Left lung (tissue), 4 donors: ENCODE measurements at regions not wholly inside any gene's neighbourhood (a gene's known extent, or its start where the extent isn't known, plus 50 kb on each side); places are given as distances from the start of the nearest gene placed in this dataset.
"Not testable (repeated sequence)": the region's sequence is repeated elsewhere in the genome, so short reads cannot be mapped to it uniquely, and the experiment has no call there.

Experiments used
- ATAC-seq: fragments of 200-7000 bp; cut with Tn5 transposase; one replicate; pipeline ENCODE4 v1.9.1; 2020; ENCODE audit warnings: moderate library complexity
- DNase-seq, 4 donors: peaks; one replicate each; pipeline ENCODE4 v3.0.0-alpha.2; 2013 to 2020
- H3K27ac ChIP-seq, 2 donors: fragments of 200-600 bp; sonication (generic) in 1 of 2; one replicate each; pipeline versions ENCODE4 v1.5.0 to v1.8.0; 2020 to 2021
- H3K27me3 ChIP-seq, 2 donors: fragments of 200-600 bp; sonication (generic) in 1 of 2; one replicate each; pipeline versions ENCODE4 v1.5.0 to v1.8.0; 2020 to 2021
- H3K36me3 ChIP-seq, 2 donors: fragments of 200-600 bp; sonication (generic) in 1 of 2; one replicate each; pipeline versions ENCODE4 v1.5.0 to v1.8.0; 2020 to 2021
- H3K4me1 ChIP-seq, 2 donors: fragments of 200-600 bp; one replicate each; pipeline ENCODE4 v1.8.0; 2021
- H3K4me3 ChIP-seq, 2 donors: fragments of 200-600 bp; sonication (generic) in 1 of 2; one replicate each; pipeline versions ENCODE4 v1.5.0 to v1.8.0; 2020 to 2021; ENCODE audit warnings: mild to moderate bottlenecking in 1 of 2
- H3K9me3 ChIP-seq, 2 donors: fragments of 200-600 bp; sonication (generic) in 1 of 2; one replicate each; pipeline versions ENCODE4 v1.5.0 to v1.8.0; 2020 to 2021
- CTCF ChIP-seq, 2 donors: fragments of 200-600 bp; sonication (generic) in 1 of 2; IDR thresholded peaks; one replicate each; pipeline versions ENCODE4 v1.5.0 to v1.8.0; 2021; ENCODE audit warnings: antibody characterized with exemption in 2 of 2
- intact Hi-C, 2 donors: fragments of 100-400 bp; cut with DNase I; formaldehyde crosslinking; loops; one replicate each; pipeline versions ENCODE4 v1.11.2 to v1.14.2; 2022
- donor health status: DM: no; HTN: yes; CAD: no.
- donor health status: DM: no; HTN: no; CAD: no.

- intact Hi-C loops, result no loop called here
- DNase-seq, result no peak
- Histone ChIP-seq H3K9me3 (no peaks in the 10 kb centered on the region), H3K27ac (no peak overlapping the region), H3K4me1 (no peaks in the 10 kb centered on the region), H3K36me3 (no peaks in the 10 kb centered on the region), H3K4me3 (no peak overlapping the region), H3K27me3 (no peaks in the 10 kb centered on the region)
- TF ChIP-seq CTCF (IDR thresholded peaks at IDR 0.05), result no peak
- no peak for ATAC-seq
Measured at GRCh38 chr13:21910546-21910945, 239.7 kb downstream of the FGF9 start.

GRCh38 chr13:21911646-21912298 lies 240.9 kb downstream of the FGF9 start:
- no peak for TF ChIP-seq CTCF (IDR thresholded peaks at IDR 0.05)
- ATAC-seq (no peak), DNase-seq (no peak)
- H3K4me1 ChIP-seq, result no peaks in the 10 kb centered on the region
- intact Hi-C loops, result no loop called here
- no peak overlapping the region for H3K4me3 ChIP-seq
- no peak overlapping the region for H3K27ac ChIP-seq
- H3K9me3 ChIP-seq, result no peaks in the 10 kb centered on the region
- H3K36me3 ChIP-seq, result no peaks in the 10 kb centered on the region
- no peaks in the 10 kb centered on the region for H3K27me3 ChIP-seq

GRCh38 chr13:21913010-21913409 lies 242.1 kb downstream of the FGF9 start:
- H3K9me3 ChIP-seq, result no peaks in the 10 kb centered on the region
- no peaks in the 10 kb centered on the region for H3K4me1 ChIP-seq
- no peaks in the 10 kb centered on the region for H3K36me3 ChIP-seq
- TF ChIP-seq CTCF (IDR thresholded peaks at IDR 0.05), result no peak
- ATAC-seq (no peak), DNase-seq (no peak)
- H3K27me3 ChIP-seq, result no peaks in the 10 kb centered on the region
- no peak overlapping the region for H3K4me3 ChIP-seq
- no peak overlapping the region for H3K27ac ChIP-seq
- intact Hi-C loops, result no loop called here

GRCh38 chr13:21917086-21918015 lies 246.5 kb downstream of the FGF9 start:
- DNase-seq (no peak), ATAC-seq (no peak)
- Histone ChIP-seq H3K4me1 (no peaks in the 10 kb centered on the region), H3K36me3 (no peaks in the 10 kb centered on the region), H3K4me3 (no peak overlapping the region), H3K27ac (no peak overlapping the region), H3K9me3 (no peaks in the 10 kb centered on the region), H3K27me3 (no peaks in the 10 kb centered on the region)
- no peak for TF ChIP-seq CTCF (IDR thresholded peaks at IDR 0.05)
- intact Hi-C loops, result no loop called here

- DNase-seq, H3K27me3 ChIP-seq, H3K36me3 ChIP-seq, intact Hi-C loops, H3K4me3 ChIP-seq, H3K4me1 ChIP-seq, H3K27ac ChIP-seq, ATAC-seq, H3K9me3 ChIP-seq: not testable (repeated sequence)
Measured at GRCh38 chr13:21920802-21921201, 249.9 kb downstream of the FGF9 start.
